ENCODE measurements at regions not wholly inside any gene's neighbourhood (a gene's known extent, or its start where the extent isn't known, plus 50 kb on each side); places are given as distances from the start of the nearest gene placed in this dataset.

DNA sequence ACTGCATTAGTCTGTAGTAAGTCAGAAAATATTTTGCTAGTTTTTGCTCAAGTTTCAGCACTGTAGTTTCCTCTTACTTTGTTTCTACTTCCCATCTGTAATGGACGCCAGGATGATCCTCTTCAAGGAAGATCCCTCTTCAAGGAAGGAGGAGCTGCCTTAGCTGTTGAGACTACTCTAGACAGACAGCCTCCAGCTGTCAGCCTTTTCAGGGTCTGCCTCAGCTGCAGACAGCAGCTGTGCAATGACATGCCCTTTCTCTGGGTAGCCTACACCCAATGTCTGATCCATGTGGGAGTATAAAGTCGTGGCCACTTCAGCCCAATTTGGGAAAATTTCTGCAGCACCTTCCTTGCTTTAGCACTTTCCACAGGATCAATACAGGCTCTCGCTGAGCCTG is 281.0 kb upstream of the MAOA start:
- no peak for TF ChIP-seq POLR2AphosphoS5 (IDR thresholded peaks at IDR 0.05; ENCODE audit: low read depth, low read length)
- TF ChIP-seq SIN3A (IDR thresholded peaks at IDR 0.05; ENCODE audit: borderline replicate concordance, insufficient read depth, low read length): no peak
- TF ChIP-seq TAF1 (IDR thresholded peaks at IDR 0.05; ENCODE audit: borderline replicate concordance, insufficient read depth, low read length): no peak
- TF ChIP-seq FOXP2 (optimal IDR thresholded peaks at IDR 0.05; ENCODE audit: borderline replicate concordance, extremely low read depth, extremely low read length, insufficient read depth): no peak
- no peak for TF ChIP-seq REST (IDR thresholded peaks at IDR 0.05; ENCODE audit: insufficient read depth in 1 of 2, low read depth in 2 of 2, low read length in 2 of 2)
